GM12878 (cell line): ENCODE measurements at regions not wholly inside any gene's neighbourhood (a gene's known extent, or its start where the extent isn't known, plus 50 kb on each side); places are given as distances from the start of the nearest gene placed in this dataset.

Experiments used
- CREB1 ChIP-seq: IDR thresholded peaks from 2 replicates; pipeline ENCODE4 v1.6.1; 2012; ENCODE audit warnings: low read depth, mild to moderate bottlenecking, inconsistent platforms
- CUX1 ChIP-seq: IDR thresholded peaks from 2 replicates; pipeline ENCODE4 v1.6.1; 2012; ENCODE audit warnings: improper control_type of control experiment, low read depth, low read length; ENCODE audit not compliant: insufficient replicate concordance
- FOXK2 ChIP-seq: fragments of 450-650 bp; IDR thresholded peaks from 2 replicates; pipeline ENCODE4 v1.6.1; 2017; ENCODE audit warnings: mild to moderate bottlenecking, moderate library complexity
- POLR2AphosphoS5 ChIP-seq: IDR thresholded peaks from 2 replicates; pipeline ENCODE4 v1.6.1; 2011; ENCODE audit warnings: mild to moderate bottlenecking, low read length, inconsistent platforms
- STAT1 ChIP-seq: fragments of 450-650 bp; conservative IDR thresholded peaks from 2 replicates; pipeline ENCODE4 v1.6.1; 2014; ENCODE audit warnings: antibody characterized with exemption, mild to moderate bottlenecking
- ZBTB11 ChIP-seq: fragments of 450-650 bp; formaldehyde crosslinking; IDR thresholded peaks from 2 replicates; pipeline ENCODE4 v1.5.0; 2022; ENCODE audit warnings: mild to moderate bottlenecking, missing genetic modification characterization
- ZNF217 ChIP-seq: fragments of 450-650 bp; IDR thresholded peaks from 2 replicates; pipeline ENCODE4 v1.6.1; 2017; ENCODE audit warnings: antibody characterized with exemption, mild to moderate bottlenecking
- ZSCAN29 ChIP-seq: fragments of 450-650 bp; IDR thresholded peaks from 2 replicates; pipeline ENCODE4 v1.6.1; 2017; ENCODE audit warnings: mild to moderate bottlenecking, moderate library complexity

- TF ChIP-seq ZBTB11 (CRISPR knock-in tag), result no peak
- TF ChIP-seq STAT1, result no peak
- TF ChIP-seq POLR2AphosphoS5, result no peak
- TF ChIP-seq ZSCAN29, result no peak
- TF ChIP-seq CUX1, result no peak
- no peak for TF ChIP-seq FOXK2
- no peak for TF ChIP-seq ZNF217
- TF ChIP-seq CREB1, result no peak
Observed at GRCh38 chr1:187079330-187079729, 250.6 kb downstream of the PLA2G4A start (continued).
